ENCODE measurements at regions not wholly inside any gene's neighbourhood (a gene's known extent, or its start where the extent isn't known, plus 50 kb on each side); places are given as distances from the start of the nearest gene placed in this dataset.

GRCh38 chr3:83477563-83477962, 1481.2 kb upstream of the CADM2 start:
- no peaks in the 10 kb centered on the region for H3K36me3 Mint-ChIP-seq
- H3K4me1 Mint-ChIP-seq: no peaks in the 10 kb centered on the region
- peaks cover 8% of the 10 kb centered on the region for H3K9me3 Mint-ChIP-seq
- H3K27ac Mint-ChIP-seq: no peak overlapping the region
- no peak for ATAC-seq
- H3K4me3 Mint-ChIP-seq: no peak overlapping the region
- DNase-seq (ENCODE audit: low spot score in 2 of 2): no peak

DNA sequence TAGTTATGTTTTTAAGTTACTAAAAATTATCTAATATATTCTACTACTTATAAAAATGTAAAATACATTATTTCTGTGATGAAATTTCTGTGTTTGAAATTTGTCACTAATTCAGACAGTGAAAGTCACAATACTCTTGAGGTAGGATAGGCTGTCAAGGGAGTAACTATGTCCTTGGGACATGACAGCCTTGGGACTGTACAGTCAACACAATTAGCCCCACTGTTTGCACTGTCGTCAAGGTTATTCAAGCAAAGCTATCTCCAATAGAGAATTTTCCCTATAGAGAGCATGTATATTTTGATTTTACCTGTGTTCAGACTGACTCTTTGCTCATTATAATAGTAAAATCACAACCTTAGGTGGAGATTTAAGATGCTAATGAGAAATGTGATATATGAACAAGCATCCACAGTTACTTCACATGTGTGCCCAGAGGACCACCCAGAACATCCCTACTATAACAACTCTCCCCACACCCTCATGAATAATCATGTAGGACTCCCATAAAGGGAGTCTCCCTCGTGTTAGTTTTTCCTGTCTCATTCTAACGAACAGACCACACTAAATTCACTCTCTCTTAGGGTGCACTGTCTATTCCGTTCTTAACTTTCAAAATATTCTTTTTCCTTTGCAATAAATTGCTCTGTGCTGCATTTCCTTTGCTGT, 1476.3 kb upstream of the CADM2 start:
- ATAC-seq (no peak), DNase-seq (ENCODE audit: low spot score in 2 of 2) (no peak)
- Mint-ChIP-seq H3K4me1 (no peaks in the 10 kb centered on the region), H3K4me3 (no peak overlapping the region), H3K9me3 (peaks cover 11% of the 10 kb centered on the region), H3K27ac (no peak overlapping the region), H3K36me3 (no peaks in the 10 kb centered on the region)

DNA sequence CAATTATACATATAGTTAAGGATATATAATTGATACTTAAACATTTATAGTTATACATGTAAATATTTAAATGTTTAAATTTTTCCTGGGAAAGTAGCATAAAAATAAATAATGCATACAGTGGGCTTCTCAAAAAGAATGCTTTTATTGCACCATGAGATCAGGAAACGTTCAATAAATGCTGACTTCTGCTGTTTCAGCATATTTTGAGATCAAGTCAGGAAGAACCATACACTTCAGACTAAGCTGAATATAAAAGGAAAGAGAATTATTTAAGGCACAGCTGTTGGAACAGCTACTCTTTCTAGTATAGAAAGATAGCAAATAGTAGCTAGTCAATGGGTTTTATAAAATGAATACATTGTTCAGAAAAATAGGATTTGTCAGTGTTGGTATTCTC, 1462.3 kb upstream of the CADM2 start:
- no peak for ATAC-seq
- H3K27ac Mint-ChIP-seq: no peak overlapping the region
- no peaks in the 10 kb centered on the region for H3K36me3 Mint-ChIP-seq
- no peak for DNase-seq (ENCODE audit: low spot score in 2 of 2)
- H3K4me1 Mint-ChIP-seq: no peaks in the 10 kb centered on the region
- H3K9me3 Mint-ChIP-seq: peaks cover 3% of the 10 kb centered on the region
- no peak overlapping the region for H3K4me3 Mint-ChIP-seq

DNA sequence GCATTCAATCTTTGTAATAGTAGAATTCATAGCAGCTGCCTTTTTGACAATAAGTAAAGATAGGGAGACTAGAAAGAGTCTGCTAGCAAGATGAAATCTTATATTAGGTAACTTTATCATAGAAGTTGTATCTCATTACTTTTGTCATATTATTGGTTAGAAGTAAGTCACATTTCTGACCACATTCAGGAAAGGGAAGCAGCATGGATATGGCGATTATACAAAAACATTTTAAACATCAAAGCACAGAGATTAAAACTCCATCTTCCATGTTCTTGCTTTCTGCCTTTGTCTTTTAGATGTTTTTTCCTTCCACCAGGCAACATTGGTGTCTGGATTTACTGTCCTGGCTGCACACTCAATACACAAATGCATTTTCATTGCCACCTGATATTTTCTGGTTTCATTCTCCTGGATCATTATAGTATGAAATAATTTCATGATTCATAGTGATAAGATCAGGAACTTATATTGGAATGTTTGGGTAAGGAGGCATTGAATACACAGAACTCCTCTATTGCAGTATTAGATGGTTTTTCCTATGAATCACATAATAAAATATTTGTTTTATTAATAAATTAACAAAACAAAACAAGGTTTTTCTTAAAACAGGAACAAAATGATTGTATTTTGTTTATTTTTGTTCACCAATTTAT, 1460.3 kb upstream of the CADM2 start:
- Mint-ChIP-seq H3K4me3 (no peak overlapping the region), H3K9me3 (peaks cover 3% of the 10 kb centered on the region), H3K4me1 (no peaks in the 10 kb centered on the region), H3K27ac (no peak overlapping the region), H3K36me3 (no peaks in the 10 kb centered on the region)
- DNase-seq (ENCODE audit: low spot score in 2 of 2): no peak
- ATAC-seq: no peak

DNA sequence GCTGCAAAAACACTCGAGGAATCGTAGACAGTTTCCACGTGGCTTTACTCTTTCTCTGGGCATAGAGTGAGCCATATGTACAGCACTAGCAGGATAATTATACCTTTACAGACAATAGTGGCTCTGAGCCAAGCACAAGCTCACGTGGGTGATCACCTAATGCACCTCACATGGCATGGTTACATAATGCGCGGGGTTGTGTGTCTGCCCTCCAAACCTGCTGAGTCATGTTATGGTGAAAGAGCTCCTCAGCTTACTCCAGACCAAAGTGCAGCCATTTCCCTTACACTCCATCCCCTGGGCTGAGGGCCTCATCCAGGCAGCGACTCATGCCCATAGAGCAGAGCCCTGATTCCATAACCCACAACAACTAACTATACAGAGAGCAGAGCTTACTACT, 1458.4 kb upstream of the CADM2 start:
- H3K4me3 Mint-ChIP-seq: no peak overlapping the region
- H3K9me3 Mint-ChIP-seq: peaks cover 3% of the 10 kb centered on the region
- DNase-seq (ENCODE audit: low spot score in 2 of 2): no peak
- H3K27ac Mint-ChIP-seq: no peak overlapping the region
- ATAC-seq: peak; percentile 16
- no peaks in the 10 kb centered on the region for H3K36me3 Mint-ChIP-seq
- H3K4me1 Mint-ChIP-seq: no peaks in the 10 kb centered on the region

GRCh38 chr3:83500931-83501330, 1457.9 kb upstream of the CADM2 start:
- H3K9me3 Mint-ChIP-seq: peaks cover 3% of the 10 kb centered on the region
- H3K36me3 Mint-ChIP-seq: no peaks in the 10 kb centered on the region
- ATAC-seq (no peak), DNase-seq (ENCODE audit: low spot score in 2 of 2) (no peak)
- H3K4me3 Mint-ChIP-seq: no peak overlapping the region
- no peak overlapping the region for H3K27ac Mint-ChIP-seq
- no peaks in the 10 kb centered on the region for H3K4me1 Mint-ChIP-seq

DNA sequence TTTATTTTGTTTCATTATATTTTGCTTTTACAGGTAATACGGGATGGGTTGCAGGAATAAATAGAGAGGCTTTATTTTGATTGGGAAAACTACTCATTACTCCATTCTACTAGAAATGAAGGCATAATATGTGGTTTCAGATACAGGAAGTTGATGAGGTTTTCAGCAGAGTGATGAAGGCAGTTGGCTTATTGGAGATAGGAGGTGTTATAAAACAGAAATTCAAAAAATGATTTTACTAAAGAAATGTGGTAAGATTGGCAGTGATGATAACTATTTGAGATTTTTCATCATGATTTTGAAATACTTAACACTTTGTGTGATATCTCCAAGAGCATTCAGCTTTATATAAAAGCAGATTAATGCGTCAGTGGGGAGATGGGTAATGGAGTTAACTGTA, 1445.7 kb upstream of the CADM2 start:
- peaks cover 28% of the 10 kb centered on the region for H3K9me3 Mint-ChIP-seq
- H3K36me3 Mint-ChIP-seq: no peaks in the 10 kb centered on the region
- H3K27ac Mint-ChIP-seq: no peak overlapping the region
- no peak overlapping the region for H3K4me3 Mint-ChIP-seq
- H3K4me1 Mint-ChIP-seq: no peaks in the 10 kb centered on the region
- no peak for DNase-seq (ENCODE audit: low spot score in 2 of 2)
- ATAC-seq: no peak

DNA sequence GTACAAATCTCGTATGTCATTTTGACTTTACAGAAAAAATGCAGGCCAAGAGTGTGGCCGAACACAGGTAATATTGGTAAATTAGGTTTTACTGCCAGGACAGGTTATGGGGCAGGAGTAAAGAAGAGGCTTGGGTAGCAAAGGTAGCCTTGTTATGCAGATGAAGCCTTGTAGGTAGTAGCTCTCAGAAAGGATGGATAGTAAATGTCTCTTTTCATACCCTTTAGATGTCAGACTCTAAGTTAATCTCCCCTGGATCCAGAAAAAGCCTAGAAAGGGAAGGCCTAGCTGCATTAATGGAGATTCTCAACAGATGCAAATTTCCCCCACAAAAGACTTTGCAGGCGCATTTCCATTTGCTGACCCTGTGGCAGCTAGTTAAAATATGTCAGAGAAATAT, 1445.1 kb upstream of the CADM2 start:
- DNase-seq (ENCODE audit: low spot score in 2 of 2) (no peak), ATAC-seq (no peak)
- Mint-ChIP-seq H3K4me3 (no peak overlapping the region), H3K4me1 (no peaks in the 10 kb centered on the region), H3K9me3 (peaks cover 31% of the 10 kb centered on the region), H3K36me3 (no peaks in the 10 kb centered on the region), H3K27ac (no peak overlapping the region)

DNA sequence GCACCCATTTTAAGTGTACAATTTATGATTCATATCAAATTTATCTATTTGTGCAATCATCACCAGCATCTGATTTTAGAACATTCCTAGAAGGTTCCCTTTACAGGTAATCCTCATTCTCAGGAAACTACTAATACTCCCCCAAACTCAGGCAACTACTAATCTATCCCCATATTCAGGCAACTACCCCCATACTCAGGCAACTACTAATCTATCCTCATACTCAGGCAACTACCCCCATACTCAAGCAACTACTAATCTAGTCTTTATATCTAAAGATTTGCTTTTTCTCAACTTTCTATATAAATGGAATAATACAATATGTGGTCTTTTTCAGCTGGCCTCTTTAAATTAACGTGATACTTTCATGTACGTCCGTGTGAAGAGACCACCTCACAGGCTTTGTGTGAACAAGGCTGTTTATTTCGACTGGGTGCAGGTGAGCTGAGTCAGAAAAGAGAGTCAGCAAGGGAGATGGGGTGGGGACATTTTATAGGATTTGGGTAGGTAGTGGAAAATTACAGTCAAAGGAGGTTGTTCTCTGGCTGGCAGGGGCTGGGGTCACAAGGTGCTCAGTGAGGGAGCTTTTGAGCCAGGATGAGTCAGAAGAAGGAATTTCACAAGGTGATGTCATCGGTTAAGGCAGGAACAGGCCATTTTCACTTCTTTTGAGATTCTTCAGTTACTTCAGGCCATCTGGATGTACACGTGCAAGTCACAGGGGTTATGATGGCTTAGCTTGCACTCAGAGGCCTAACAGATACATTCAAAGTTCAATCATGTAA, 1444.5 kb upstream of the CADM2 start:
- Mint-ChIP-seq H3K4me1 (no peaks in the 10 kb centered on the region), H3K36me3 (no peaks in the 10 kb centered on the region), H3K27ac (no peak overlapping the region), H3K9me3 (peaks cover 32% of the 10 kb centered on the region), H3K4me3 (no peak overlapping the region)
- DNase-seq (ENCODE audit: low spot score in 2 of 2) (no peak), ATAC-seq (no peak)

GRCh38 chr3:83515123-83515522, 1443.7 kb upstream of the CADM2 start:
- Mint-ChIP-seq H3K27ac (no peak overlapping the region), H3K4me1 (no peaks in the 10 kb centered on the region), H3K9me3 (peaks cover 32% of the 10 kb centered on the region), H3K36me3 (no peaks in the 10 kb centered on the region), H3K4me3 (no peak overlapping the region)
- DNase-seq (ENCODE audit: low spot score in 2 of 2) (no peak), ATAC-seq (no peak)

DNA sequence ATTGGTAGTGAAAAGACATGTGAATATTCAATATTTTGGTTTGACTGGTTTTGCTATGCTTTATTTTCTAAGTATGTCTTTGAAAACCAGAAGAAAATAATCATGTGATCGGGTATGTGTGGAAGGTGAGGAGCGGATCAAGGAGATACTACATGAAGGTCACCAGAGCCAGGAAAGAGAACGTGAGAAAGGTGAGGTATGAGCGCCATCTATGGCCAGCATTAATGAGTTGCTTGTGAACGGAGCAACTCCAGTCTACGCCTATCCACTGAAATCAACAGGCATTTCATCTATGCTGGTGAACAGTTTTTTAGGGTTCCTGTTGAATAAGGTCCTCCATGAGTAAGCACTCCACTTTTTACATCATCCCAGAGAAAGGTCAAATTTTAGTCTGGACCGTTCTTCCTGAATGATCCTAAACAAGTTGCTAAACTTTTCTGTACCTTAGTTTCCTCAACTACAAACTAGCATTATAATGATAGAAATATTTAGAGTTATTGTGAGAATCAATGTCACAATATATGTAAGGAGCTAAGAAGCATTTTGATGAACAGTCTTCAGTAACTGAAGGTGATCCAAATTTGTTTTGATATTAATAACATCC, 1435.2 kb upstream of the CADM2 start:
- no peak for DNase-seq (ENCODE audit: low spot score in 2 of 2)

GRCh38 chr3:83524901-83525300, 1433.9 kb upstream of the CADM2 start:
- Mint-ChIP-seq H3K4me3 (no peak overlapping the region), H3K36me3 (no peaks in the 10 kb centered on the region), H3K9me3 (peaks cover 8% of the 10 kb centered on the region), H3K4me1 (no peaks in the 10 kb centered on the region), H3K27ac (no peak overlapping the region)
- DNase-seq (ENCODE audit: low spot score in 2 of 2): no peak
- no peak for ATAC-seq

More for the DNA sequence above, 1435.2 kb upstream of the CADM2 start:
- no peak for ATAC-seq
- H3K36me3 Mint-ChIP-seq: no peaks in the 10 kb centered on the region
- H3K9me3 Mint-ChIP-seq: peaks cover 12% of the 10 kb centered on the region
- no peak overlapping the region for H3K27ac Mint-ChIP-seq
- no peaks in the 10 kb centered on the region for H3K4me1 Mint-ChIP-seq
- no peak overlapping the region for H3K4me3 Mint-ChIP-seq

GRCh38 chr3:83559082-83559481, 1399.7 kb upstream of the CADM2 start:
- H3K4me3 Mint-ChIP-seq: no peak overlapping the region
- no peaks in the 10 kb centered on the region for H3K36me3 Mint-ChIP-seq
- H3K27ac Mint-ChIP-seq: no peak overlapping the region

DNA sequence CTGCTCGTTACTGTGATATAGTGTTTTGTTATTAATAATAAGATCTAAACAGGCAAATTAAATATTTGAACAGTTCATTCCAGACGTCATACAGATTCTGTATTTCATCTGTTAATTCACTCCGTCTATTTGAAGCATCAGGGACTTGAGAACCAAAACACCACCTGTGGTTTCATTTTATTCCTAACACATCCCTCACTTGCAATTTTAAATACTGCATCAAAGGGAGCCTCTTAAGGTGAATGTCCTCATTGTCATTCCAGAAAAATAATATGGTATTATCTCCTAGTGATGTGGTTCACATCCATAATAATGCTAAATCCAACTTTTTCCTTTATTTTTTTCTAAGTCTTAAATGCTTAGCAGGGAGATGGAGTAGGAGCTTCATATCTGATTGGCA, 1390.9 kb upstream of the CADM2 start:
- ATAC-seq: no peak
- H3K4me3 Mint-ChIP-seq: no peak overlapping the region
- no peak for DNase-seq (ENCODE audit: low spot score in 2 of 2)

More at GRCh38 chr3:83559082-83559481, 1399.7 kb upstream of the CADM2 start:
- ATAC-seq (no peak), DNase-seq (ENCODE audit: low spot score in 2 of 2) (no peak)
- peaks cover 29% of the 10 kb centered on the region for H3K9me3 Mint-ChIP-seq
- H3K4me1 Mint-ChIP-seq: no peaks in the 10 kb centered on the region

DNA sequence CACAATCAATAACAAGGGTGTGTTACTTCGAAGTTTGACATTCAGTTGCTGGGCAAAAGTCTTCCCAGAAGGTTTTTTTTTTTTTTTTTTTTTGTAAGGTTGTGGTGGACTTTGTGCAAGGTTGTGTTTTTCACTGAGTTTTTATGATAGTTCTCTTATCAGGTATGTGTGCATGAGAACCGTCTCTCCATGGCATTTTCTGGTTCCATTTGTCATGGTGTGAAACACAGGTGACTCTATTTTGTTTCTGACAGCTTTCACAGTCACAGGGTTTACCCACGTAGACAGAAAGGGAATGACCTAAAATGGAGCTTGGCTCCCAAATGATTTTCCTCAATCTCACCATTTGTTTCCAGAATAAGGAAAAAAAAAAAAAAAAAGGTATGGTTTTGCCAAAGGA, 1377.2 kb upstream of the CADM2 start:
- Mint-ChIP-seq H3K36me3 (no peaks in the 10 kb centered on the region), H3K27ac (no peak overlapping the region), H3K9me3 (peaks cover 35% of the 10 kb centered on the region), H3K4me1 (no peaks in the 10 kb centered on the region), H3K4me3 (no peak overlapping the region)
- DNase-seq (ENCODE audit: low spot score in 2 of 2): no peak
- no peak for ATAC-seq

More for the DNA sequence above, 1390.9 kb upstream of the CADM2 start:
- H3K9me3 Mint-ChIP-seq: peaks cover 1% of the 10 kb centered on the region
- no peaks in the 10 kb centered on the region for H3K4me1 Mint-ChIP-seq
- H3K27ac Mint-ChIP-seq: no peak overlapping the region
- no peaks in the 10 kb centered on the region for H3K36me3 Mint-ChIP-seq

All from stimulated activated effector memory CD8-positive, alpha-beta T cell treated with anti-CD3 and anti-CD28 coated beads, Interleukin-12 subunit alpha, Interleukin-12 subunit beta, amount 100 ng/mL, for 72 hours (primary cell).